ENCODE measurements at regions not wholly inside any gene's neighbourhood (a gene's known extent, or its start where the extent isn't known, plus 50 kb on each side); places are given as distances from the start of the nearest gene placed in this dataset.

- H3K27ac ChIP-seq, result no peak overlapping the region
- WGBS, 4 donors, result 69 to 80% (median 78%) methylated on average over 1 of the region's 1 CpG
- intact Hi-C loops (cut with DNase I), result no loop called here
- H3K4me3 ChIP-seq, result no peak overlapping the region
- peaks cover 3 to 22% (median 7%) of the 10 kb centered on the region in 3 donors for H3K9me3 ChIP-seq (replicated peaks in 1 of 3)
- TF ChIP-seq CTCF (IDR thresholded peaks at IDR 0.05) (no peak), POLR2A (IDR thresholded peaks at IDR 0.05) (no peak)
- H3K27me3 ChIP-seq, result no peaks in the 10 kb centered on the region
- no peak for DNase-seq
- no peaks in the 10 kb centered on the region for H3K4me1 ChIP-seq (replicated peaks in 1 of 2)
- peaks cover 0 to 4% of the 10 kb centered on the region in 2 donors for H3K36me3 ChIP-seq (replicated peaks in 1 of 2)
Observed at GRCh38 chr19:27618006-27618405, 1594.9 kb downstream of the UQCRFS1 start.

- no peak overlapping the region for H3K4me3 ChIP-seq
- no peak for DNase-seq
- H3K27ac ChIP-seq, result no peak overlapping the region
- H3K9me3 ChIP-seq (replicated peaks in 1 of 3), result no peaks in the 10 kb centered on the region
- intact Hi-C loops (cut with DNase I), result no loop called here
- H3K36me3 ChIP-seq (replicated peaks in 1 of 2), result no peaks in the 10 kb centered on the region
- no peaks in the 10 kb centered on the region for H3K27me3 ChIP-seq
- H3K4me1 ChIP-seq (replicated peaks in 1 of 2), result no peaks in the 10 kb centered on the region
- TF ChIP-seq POLR2A (IDR thresholded peaks at IDR 0.05) (no peak), CTCF (IDR thresholded peaks at IDR 0.05) (no peak)
Observed at GRCh38 chr19:27580906-27581305, 1632.0 kb downstream of the UQCRFS1 start.

Small RNAs in the stretch of these regions (small RNA-seq; reads per million reads assigned to genes)
- gene AC006504.6 (0 reads per million in 2 donors), gene RNA5SP470 (0 reads per million in 2 donors)
